ENCODE measurements at regions not wholly inside any gene's neighbourhood (a gene's known extent, or its start where the extent isn't known, plus 50 kb on each side); places are given as distances from the start of the nearest gene placed in this dataset.

DNA sequence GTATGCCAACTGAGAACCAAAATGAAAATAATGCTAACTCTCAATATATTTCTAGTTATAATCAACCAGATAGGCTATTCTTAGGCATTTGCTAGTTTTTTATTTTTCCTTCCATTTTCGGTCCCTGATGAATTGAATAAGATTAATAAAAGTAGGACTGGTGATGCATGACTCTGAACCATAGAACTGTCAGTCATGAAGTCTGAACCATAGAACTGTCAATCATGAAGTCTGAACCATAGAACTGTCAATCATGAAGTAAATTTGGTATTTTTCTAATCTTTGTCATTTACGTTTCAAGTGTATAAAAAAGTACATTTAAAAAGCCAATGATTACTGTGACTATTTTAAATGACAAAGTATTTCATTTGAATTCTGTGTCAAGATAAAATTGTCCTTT lies 460.2 kb upstream of the NDST3 start:
- CTCF ChIA-PET: no interaction called here
- TF ChIP-seq SIN3A (IDR thresholded peaks at IDR 0.05; ENCODE audit: borderline replicate concordance, insufficient read depth, low read depth, low read length) (no peak), CTCF (IDR thresholded peaks at IDR 0.05) (no peak), TCF7L2 (IDR thresholded peaks at IDR 0.05; ENCODE audit: low read depth, low read length) (no peak), POLR2AphosphoS5 (IDR thresholded peaks at IDR 0.05; ENCODE audit: low read depth, low read length) (no peak), REST (IDR thresholded peaks at IDR 0.05; ENCODE audit: insufficient read depth in 1 of 2, low read depth in 2 of 2, low read length in 1 of 2) (no peak)
- no peaks in the 10 kb centered on the region for H3K36me3 ChIP-seq (ENCODE audit: control insufficient read depth, insufficient read depth, low read length)
- intact Hi-C loops (cut with micrococcal nuclease; ENCODE audit: unreplicated experiment): no loop called here
- POLR2A ChIA-PET: no interaction called here
- no peak overlapping the region for H3K4me3 ChIP-seq (ENCODE audit: low read depth in 2 of 2, low read length in 2 of 2)
- BruUV-seq (replicated peaks): no TSS peak
- DNase-seq (ENCODE audit: low read depth, low spot score): no peak
- in situ Hi-C loops (cut with HindIII; ENCODE audit: low pct_unique_long_range_greater_than_20kb, low sequenced_read_pairs): no loop called here
- H3K4me1 ChIP-seq (ENCODE audit: control insufficient read depth, insufficient read depth, low read length): no peaks in the 10 kb centered on the region
- no peaks in the 10 kb centered on the region for H3K9me3 ChIP-seq (ENCODE audit: control insufficient read depth, insufficient read depth, low read depth, low read length)
- no peak for ATAC-seq
- no peaks in the 10 kb centered on the region for H3K27me3 ChIP-seq (ENCODE audit: control insufficient read depth, insufficient read depth, low read length)
- H3K27ac ChIP-seq (ENCODE audit: low read length): no peak overlapping the region

DNA sequence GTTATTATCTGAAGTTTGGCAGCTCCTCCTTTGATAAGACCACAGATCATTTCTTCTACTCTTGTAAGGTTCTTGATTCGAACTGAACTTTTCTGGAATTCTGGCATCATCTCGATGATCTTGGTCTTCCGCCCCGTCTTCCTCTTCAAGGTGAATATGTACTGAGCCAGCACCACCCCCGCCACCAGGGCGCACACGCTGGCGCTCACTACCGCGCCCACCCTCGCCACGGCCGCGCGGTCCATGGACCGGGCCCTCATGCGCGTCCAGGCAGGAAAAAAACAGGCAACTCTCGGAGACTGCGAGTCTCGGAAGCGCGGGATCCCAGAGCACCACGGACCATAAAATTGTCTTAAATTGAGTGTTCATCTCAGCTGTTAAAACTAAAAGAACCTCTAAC lies 458.4 kb upstream of the NDST3 start:
- ChIA-PET POLR2A (no interaction called here), CTCF (no interaction called here)

More for the DNA sequence above, 458.4 kb upstream of the NDST3 start:
- DNase-seq (ENCODE audit: low read depth, low spot score) (no peak), ATAC-seq (no peak)
- Histone ChIP-seq H3K4me3 (ENCODE audit: low read depth in 2 of 2, low read length in 2 of 2) (no peak overlapping the region), H3K27me3 (ENCODE audit: control insufficient read depth, insufficient read depth, low read length) (no peaks in the 10 kb centered on the region), H3K9me3 (ENCODE audit: control insufficient read depth, insufficient read depth, low read depth, low read length) (no peaks in the 10 kb centered on the region), H3K27ac (ENCODE audit: low read length) (no peak overlapping the region), H3K4me1 (ENCODE audit: control insufficient read depth, insufficient read depth, low read length) (no peaks in the 10 kb centered on the region), H3K36me3 (ENCODE audit: control insufficient read depth, insufficient read depth, low read length) (no peaks in the 10 kb centered on the region)
- in situ Hi-C loops (cut with HindIII; ENCODE audit: low pct_unique_long_range_greater_than_20kb, low sequenced_read_pairs): no loop called here
- intact Hi-C loops (cut with micrococcal nuclease; ENCODE audit: unreplicated experiment): no loop called here
- no TSS peak for BruUV-seq (replicated peaks)
- TF ChIP-seq SIN3A (IDR thresholded peaks at IDR 0.05; ENCODE audit: borderline replicate concordance, insufficient read depth, low read depth, low read length): no peak
- TF ChIP-seq TCF7L2 (IDR thresholded peaks at IDR 0.05; ENCODE audit: low read depth, low read length): no peak
- no peak for TF ChIP-seq REST (IDR thresholded peaks at IDR 0.05; ENCODE audit: insufficient read depth in 1 of 2, low read depth in 2 of 2, low read length in 1 of 2)
- TF ChIP-seq POLR2AphosphoS5 (IDR thresholded peaks at IDR 0.05; ENCODE audit: low read depth, low read length): no peak
- no peak for TF ChIP-seq CTCF (IDR thresholded peaks at IDR 0.05)
